ENCODE measurements at regions not wholly inside any gene's neighbourhood (a gene's known extent, or its start where the extent isn't known, plus 50 kb on each side); places are given as distances from the start of the nearest gene placed in this dataset.

DNA sequence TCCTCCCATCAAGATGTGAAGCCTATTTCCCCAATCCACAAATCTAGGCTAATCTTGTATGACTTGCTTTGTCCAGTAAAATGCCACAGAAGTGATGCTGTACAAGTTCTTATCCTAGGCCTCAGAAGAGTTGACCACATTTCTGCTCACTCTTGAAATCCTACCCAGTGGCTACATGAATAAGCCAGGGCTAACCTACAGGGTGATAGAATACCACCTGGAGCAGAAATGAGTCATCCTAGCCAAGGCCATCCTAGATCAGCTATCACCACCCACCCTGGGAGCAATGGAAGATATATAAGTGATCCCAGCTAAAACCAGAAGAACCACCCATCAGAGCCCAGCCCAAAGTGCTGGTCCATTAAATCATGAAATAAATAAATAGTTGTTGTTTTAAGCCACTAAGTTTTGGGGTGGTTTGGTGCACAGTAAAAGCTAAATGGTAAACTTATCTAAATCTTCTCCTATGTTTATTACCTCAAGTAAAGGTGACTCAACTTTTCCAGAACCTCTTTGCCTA, 105.1 kb downstream of the RPS29 start:
- TF ChIP-seq SRF (IDR thresholded peaks at IDR 0.05; ENCODE audit: low read depth) (no peak), SIN3A (IDR thresholded peaks at IDR 0.05; ENCODE audit: low read depth) (no peak), CTCF (IDR thresholded peaks at IDR 0.05 in 2 of 3, conservative IDR thresholded peaks at IDR 0.05 in 1 of 3; ENCODE audit: borderline replicate concordance in 1 of 3, insufficient read depth in 1 of 3, low read depth in 2 of 3, low read length in 2 of 3) (no peak)
- TF ChIP-seq, protein P1, sequence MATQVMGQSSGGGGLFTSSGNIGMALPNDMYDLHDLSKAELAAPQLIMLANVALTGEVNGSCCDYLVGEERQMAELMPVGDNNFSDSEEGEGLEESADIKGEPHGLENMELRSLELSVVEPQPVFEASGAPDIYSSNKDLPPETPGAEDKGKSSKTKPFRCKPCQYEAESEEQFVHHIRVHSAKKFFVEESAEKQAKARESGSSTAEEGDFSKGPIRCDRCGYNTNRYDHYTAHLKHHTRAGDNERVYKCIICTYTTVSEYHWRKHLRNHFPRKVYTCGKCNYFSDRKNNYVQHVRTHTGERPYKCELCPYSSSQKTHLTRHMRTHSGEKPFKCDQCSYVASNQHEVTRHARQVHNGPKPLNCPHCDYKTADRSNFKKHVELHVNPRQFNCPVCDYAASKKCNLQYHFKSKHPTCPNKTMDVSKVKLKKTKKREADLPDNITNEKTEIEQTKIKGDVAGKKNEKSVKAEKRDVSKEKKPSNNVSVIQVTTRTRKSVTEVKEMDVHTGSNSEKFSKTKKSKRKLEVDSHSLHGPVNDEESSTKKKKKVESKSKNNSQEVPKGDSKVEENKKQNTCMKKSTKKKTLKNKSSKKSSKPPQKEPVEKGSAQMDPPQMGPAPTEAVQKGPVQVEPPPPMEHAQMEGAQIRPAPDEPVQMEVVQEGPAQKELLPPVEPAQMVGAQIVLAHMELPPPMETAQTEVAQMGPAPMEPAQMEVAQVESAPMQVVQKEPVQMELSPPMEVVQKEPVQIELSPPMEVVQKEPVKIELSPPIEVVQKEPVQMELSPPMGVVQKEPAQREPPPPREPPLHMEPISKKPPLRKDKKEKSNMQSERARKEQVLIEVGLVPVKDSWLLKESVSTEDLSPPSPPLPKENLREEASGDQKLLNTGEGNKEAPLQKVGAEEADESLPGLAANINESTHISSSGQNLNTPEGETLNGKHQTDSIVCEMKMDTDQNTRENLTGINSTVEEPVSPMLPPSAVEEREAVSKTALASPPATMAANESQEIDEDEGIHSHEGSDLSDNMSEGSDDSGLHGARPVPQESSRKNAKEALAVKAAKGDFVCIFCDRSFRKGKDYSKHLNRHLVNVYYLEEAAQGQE (IDR thresholded peaks at IDR 0.05; ENCODE audit: low read depth) = no peak
